Astrocyte of the spinal cord (primary cell): ENCODE measurements at regions not wholly inside any gene's neighbourhood (a gene's known extent, or its start where the extent isn't known, plus 50 kb on each side); places are given as distances from the start of the nearest gene placed in this dataset.
"Not testable (repeated sequence)": the region's sequence is repeated elsewhere in the genome, so short reads cannot be mapped to it uniquely, and the experiment has no call there.

Experiments
- DNase-seq: peaks from one replicate; pipeline ENCODE4 v3.0.0; 2011; ENCODE audit warnings: low read depth, low spot score
- H3K4me3 ChIP-seq: 2 replicates; pipeline ENCODE4 v1.5.1; 2011; ENCODE audit warnings: low read depth, mild to moderate bottlenecking, low read length, moderate library complexity
- CTCF ChIP-seq: IDR thresholded peaks from 2 replicates; pipeline ENCODE4 v1.5.1; 2012; ENCODE audit warnings: low read depth, mild to moderate bottlenecking, low read length, inconsistent platforms
- in situ Hi-C: cut with HindIII; loops from 2 replicates; pipeline ENCODE4 v1.10.0; 2017; ENCODE audit warnings: low sequenced_read_pairs

GRCh38 chr1:116288201-116288598, 84.8 kb upstream of the ATP1A1 start:
- no peak for TF ChIP-seq CTCF

GRCh38 chr1:116289193-116289592, 83.9 kb upstream of the ATP1A1 start:
- in situ Hi-C loops = no loop called here
- H3K4me3 ChIP-seq = no peak overlapping the region
- DNase-seq = no peak
- no peak for TF ChIP-seq CTCF

More at GRCh38 chr1:116288201-116288598, 84.8 kb upstream of the ATP1A1 start:
- no peak overlapping the region for H3K4me3 ChIP-seq
- no peak for DNase-seq
- in situ Hi-C loops = no loop called here

- TF ChIP-seq CTCF = no peak
- H3K4me3 ChIP-seq = no peak overlapping the region
- in situ Hi-C loops = no loop called here
- DNase-seq = peak; percentile 3
Measured at GRCh38 chr1:116290085-116290705, 82.8 kb upstream of the ATP1A1 start.

GRCh38 chr1:116291024-116291423, 82.0 kb upstream of the ATP1A1 start:
- in situ Hi-C loops = no loop called here

GRCh38 chr1:116292929-116293725, 79.9 kb upstream of the ATP1A1 start:
- H3K4me3 ChIP-seq = no peak overlapping the region
- TF ChIP-seq CTCF = no peak
- in situ Hi-C loops = no loop called here
- no peak for DNase-seq

More at GRCh38 chr1:116291024-116291423, 82.0 kb upstream of the ATP1A1 start:
- DNase-seq = no peak
- no peak overlapping the region for H3K4me3 ChIP-seq
- no peak for TF ChIP-seq CTCF

- no peak for DNase-seq
- no peak for TF ChIP-seq CTCF
- in situ Hi-C loops = no loop called here
- no peak overlapping the region for H3K4me3 ChIP-seq
Measured at GRCh38 chr1:116297495-116298212, 75.4 kb upstream of the ATP1A1 start.

- DNase-seq, in situ Hi-C loops: not testable (repeated sequence)
Measured at GRCh38 chr1:116298213-116298579, 74.8 kb upstream of the ATP1A1 start.

More at GRCh38 chr1:116298213-116298579, 74.8 kb upstream of the ATP1A1 start:
- H3K4me3 ChIP-seq = not testable (repeated sequence)
